ENCODE measurements at regions not wholly inside any gene's neighbourhood (a gene's known extent, or its start where the extent isn't known, plus 50 kb on each side); places are given as distances from the start of the nearest gene placed in this dataset.
"Not testable (repeated sequence)": the region's sequence is repeated elsewhere in the genome, so short reads cannot be mapped to it uniquely, and the experiment has no call there.

GRCh38 chr10:34907743-34908430 lies 92.8 kb upstream of the PARD3 start:
- no peaks in the 10 kb centered on the region for H3K9me3 ChIP-seq (ENCODE audit: control insufficient read depth in 1 of 2, low read length in 2 of 2)
- no peak overlapping the region for H3K27ac ChIP-seq (ENCODE audit: low read length)
- H3K4me3 ChIP-seq (ENCODE audit: low read depth in 1 of 2, low read length in 2 of 2), result no peak overlapping the region
- peaks cover 0 to 6% of the 10 kb centered on the region in 2 donors for H3K4me1 ChIP-seq (ENCODE audit: control insufficient read depth in 1 of 2, insufficient read depth in 2 of 2, low read length in 2 of 2)
- no peaks in the 10 kb centered on the region for H3K36me3 ChIP-seq (ENCODE audit: control insufficient read depth in 1 of 2, insufficient read depth in 2 of 2, low read length in 2 of 2)
- no peaks in the 10 kb centered on the region for H3K27me3 ChIP-seq (ENCODE audit: low read depth, low read length)

DNA sequence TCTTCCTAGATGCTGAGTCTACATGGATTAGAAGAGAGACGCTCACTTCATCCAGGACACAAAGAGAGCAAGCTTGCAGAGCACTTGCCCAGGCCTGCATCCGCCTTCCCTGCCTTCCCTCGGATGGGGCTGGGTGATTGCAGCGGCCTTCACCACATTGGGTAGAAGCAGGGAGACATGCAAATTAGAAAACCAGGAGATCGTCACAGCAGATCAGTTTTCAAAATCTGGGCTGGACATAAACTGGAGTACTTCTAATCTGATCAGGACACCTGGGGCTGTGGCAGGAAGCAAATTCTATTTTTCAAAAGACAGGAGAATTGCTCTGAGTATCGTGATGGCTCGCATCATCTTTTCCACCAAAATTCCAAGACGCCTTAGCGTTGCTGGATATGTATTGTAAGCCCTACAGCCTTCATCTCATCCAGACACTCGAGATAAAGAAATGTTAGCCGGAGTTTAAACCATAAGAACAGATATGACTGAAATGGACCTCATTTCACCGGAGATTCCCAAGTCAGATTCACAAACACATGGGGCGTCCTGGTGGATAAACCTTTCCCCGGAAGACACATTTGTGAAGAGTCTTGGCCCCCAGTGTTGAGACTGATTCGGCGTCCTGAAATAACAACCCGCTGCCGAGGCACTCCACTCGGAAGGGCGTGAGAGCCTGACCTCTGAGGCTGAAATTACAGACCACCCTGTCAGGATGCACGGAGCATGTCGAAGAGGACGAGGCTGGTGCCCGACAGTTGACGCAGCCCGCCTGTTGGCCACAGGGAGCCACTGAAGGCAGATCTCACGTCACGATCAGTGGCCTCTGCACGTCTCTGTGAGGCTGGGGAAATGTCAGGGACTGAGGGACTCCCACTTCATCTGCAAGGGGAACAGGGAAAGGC lies 91.2 kb upstream of the PARD3 start:
- Histone ChIP-seq H3K36me3 (ENCODE audit: control insufficient read depth in 1 of 2, insufficient read depth in 2 of 2, low read length in 2 of 2) (no peaks in the 10 kb centered on the region), H3K27ac (ENCODE audit: low read length) (no peak overlapping the region), H3K9me3 (ENCODE audit: control insufficient read depth in 1 of 2, low read length in 2 of 2) (no peaks in the 10 kb centered on the region), H3K4me1 (ENCODE audit: control insufficient read depth in 1 of 2, insufficient read depth in 2 of 2, low read length in 2 of 2) (peaks cover 0 to 6% of the 10 kb centered on the region in 2 donors), H3K27me3 (ENCODE audit: low read depth, low read length) (no peaks in the 10 kb centered on the region), H3K4me3 (ENCODE audit: low read depth in 1 of 2, low read length in 2 of 2) (no peak overlapping the region)

- Histone ChIP-seq H3K9me3 (ENCODE audit: control insufficient read depth in 1 of 2, low read length in 2 of 2) (no peaks in the 10 kb centered on the region), H3K4me1 (ENCODE audit: control insufficient read depth in 1 of 2, insufficient read depth in 2 of 2, low read length in 2 of 2) (peaks cover 0 to 6% of the 10 kb centered on the region in 2 donors), H3K4me3 (ENCODE audit: low read depth in 1 of 2, low read length in 2 of 2) (no peak overlapping the region), H3K36me3 (ENCODE audit: control insufficient read depth in 1 of 2, insufficient read depth in 2 of 2, low read length in 2 of 2) (no peaks in the 10 kb centered on the region), H3K27ac (ENCODE audit: low read length) (no peak overlapping the region), H3K27me3 (ENCODE audit: low read depth, low read length) (no peaks in the 10 kb centered on the region)
Measured at GRCh38 chr10:34905200-34905927, 90.3 kb upstream of the PARD3 start.

GRCh38 chr10:34904191-34904590 lies 89.1 kb upstream of the PARD3 start:
- Histone ChIP-seq H3K27ac (ENCODE audit: low read length) (no peak overlapping the region), H3K4me3 (ENCODE audit: low read depth in 1 of 2, low read length in 2 of 2) (no peak overlapping the region), H3K27me3 (ENCODE audit: low read depth, low read length) (no peaks in the 10 kb centered on the region), H3K9me3 (ENCODE audit: control insufficient read depth in 1 of 2, low read length in 2 of 2) (no peaks in the 10 kb centered on the region), H3K36me3 (ENCODE audit: control insufficient read depth in 1 of 2, insufficient read depth in 2 of 2, low read length in 2 of 2) (no peaks in the 10 kb centered on the region), H3K4me1 (ENCODE audit: control insufficient read depth in 1 of 2, insufficient read depth in 2 of 2, low read length in 2 of 2) (peaks cover 0 to 6% of the 10 kb centered on the region in 2 donors)

- Histone ChIP-seq H3K36me3 (ENCODE audit: control insufficient read depth in 1 of 2, insufficient read depth in 2 of 2, low read length in 2 of 2) (no peaks in the 10 kb centered on the region), H3K9me3 (ENCODE audit: control insufficient read depth in 1 of 2, low read length in 2 of 2) (no peaks in the 10 kb centered on the region), H3K27ac (ENCODE audit: low read length) (no peak overlapping the region), H3K4me1 (ENCODE audit: control insufficient read depth in 1 of 2, insufficient read depth in 2 of 2, low read length in 2 of 2) (no peaks in the 10 kb centered on the region), H3K27me3 (ENCODE audit: low read depth, low read length) (no peaks in the 10 kb centered on the region), H3K4me3 (ENCODE audit: low read depth in 1 of 2, low read length in 2 of 2) (no peak overlapping the region)
Measured at GRCh38 chr10:34899161-34899560, 84.1 kb upstream of the PARD3 start.

GRCh38 chr10:34895977-34896376 lies 80.9 kb upstream of the PARD3 start:
- no peak overlapping the region for H3K4me3 ChIP-seq (ENCODE audit: low read depth in 1 of 2, low read length in 2 of 2)
- H3K27me3 ChIP-seq (ENCODE audit: low read depth, low read length), result no peaks in the 10 kb centered on the region
- no peaks in the 10 kb centered on the region for H3K36me3 ChIP-seq (ENCODE audit: control insufficient read depth in 1 of 2, insufficient read depth in 2 of 2, low read length in 2 of 2)
- H3K4me1 ChIP-seq (ENCODE audit: control insufficient read depth in 1 of 2, insufficient read depth in 2 of 2, low read length in 2 of 2), result no peaks in the 10 kb centered on the region
- H3K27ac ChIP-seq (ENCODE audit: low read length), result no peak overlapping the region
- H3K9me3 ChIP-seq (ENCODE audit: control insufficient read depth in 1 of 2, low read length in 2 of 2), result no peaks in the 10 kb centered on the region

- not testable (repeated sequence) for H3K36me3 ChIP-seq (ENCODE audit: control insufficient read depth in 1 of 2, insufficient read depth in 2 of 2, low read length in 2 of 2); H3K27me3 ChIP-seq (ENCODE audit: low read depth, low read length); H3K4me3 ChIP-seq (ENCODE audit: low read depth in 1 of 2, low read length in 2 of 2); H3K9me3 ChIP-seq (ENCODE audit: control insufficient read depth in 1 of 2, low read length in 2 of 2); H3K4me1 ChIP-seq (ENCODE audit: control insufficient read depth in 1 of 2, insufficient read depth in 2 of 2, low read length in 2 of 2); H3K27ac ChIP-seq (ENCODE audit: low read length)
Measured at GRCh38 chr10:34895046-34895445, 80.0 kb upstream of the PARD3 start.

DNA sequence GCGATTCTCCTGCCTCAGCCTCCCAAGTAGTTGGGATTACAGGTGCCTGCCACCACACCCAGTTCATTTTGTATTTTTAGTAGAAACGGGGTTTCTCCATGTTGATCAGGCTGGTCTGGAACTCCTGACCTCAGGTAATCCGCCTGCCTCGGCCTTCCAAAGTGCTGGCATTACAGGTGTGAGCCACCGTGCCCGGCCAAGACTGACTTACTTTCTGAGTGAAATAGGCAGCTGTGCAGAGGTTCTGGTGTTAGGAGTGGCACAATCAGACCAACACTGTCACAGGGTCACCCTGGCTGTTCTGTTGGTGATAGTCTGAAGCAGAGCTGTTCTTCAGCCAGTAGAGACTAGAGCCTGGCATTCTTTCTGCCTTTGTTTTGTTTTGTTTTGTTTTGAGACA lies 77.4 kb upstream of the PARD3 start:
- not testable (repeated sequence) for H3K27me3 ChIP-seq (ENCODE audit: low read depth, low read length); H3K36me3 ChIP-seq (ENCODE audit: control insufficient read depth in 1 of 2, insufficient read depth in 2 of 2, low read length in 2 of 2); H3K27ac ChIP-seq (ENCODE audit: low read length); H3K9me3 ChIP-seq (ENCODE audit: control insufficient read depth in 1 of 2, low read length in 2 of 2); H3K4me3 ChIP-seq (ENCODE audit: low read depth in 1 of 2, low read length in 2 of 2); H3K4me1 ChIP-seq (ENCODE audit: control insufficient read depth in 1 of 2, insufficient read depth in 2 of 2, low read length in 2 of 2)

GRCh38 chr10:34890939-34891338 lies 75.8 kb upstream of the PARD3 start:
- H3K27ac ChIP-seq (ENCODE audit: low read length), result no peak overlapping the region
- no peaks in the 10 kb centered on the region for H3K9me3 ChIP-seq (ENCODE audit: control insufficient read depth in 1 of 2, low read length in 2 of 2)
- H3K36me3 ChIP-seq (ENCODE audit: control insufficient read depth in 1 of 2, insufficient read depth in 2 of 2, low read length in 2 of 2), result no peaks in the 10 kb centered on the region
- H3K4me3 ChIP-seq (ENCODE audit: low read depth in 1 of 2, low read length in 2 of 2), result no peak overlapping the region
- no peaks in the 10 kb centered on the region for H3K27me3 ChIP-seq (ENCODE audit: low read depth, low read length)
- H3K4me1 ChIP-seq (ENCODE audit: control insufficient read depth in 1 of 2, insufficient read depth in 2 of 2, low read length in 2 of 2), result no peaks in the 10 kb centered on the region

GRCh38 chr10:34889004-34889869 lies 74.1 kb upstream of the PARD3 start:
- no peak overlapping the region for H3K27ac ChIP-seq (ENCODE audit: low read length)
- H3K27me3 ChIP-seq (ENCODE audit: low read depth, low read length), result no peaks in the 10 kb centered on the region
- H3K4me3 ChIP-seq (ENCODE audit: low read depth in 1 of 2, low read length in 2 of 2), result no peak overlapping the region
- H3K4me1 ChIP-seq (ENCODE audit: control insufficient read depth in 1 of 2, insufficient read depth in 2 of 2, low read length in 2 of 2), result no peaks in the 10 kb centered on the region
- H3K9me3 ChIP-seq (ENCODE audit: control insufficient read depth in 1 of 2, low read length in 2 of 2), result no peaks in the 10 kb centered on the region
- no peaks in the 10 kb centered on the region for H3K36me3 ChIP-seq (ENCODE audit: control insufficient read depth in 1 of 2, insufficient read depth in 2 of 2, low read length in 2 of 2)
